ENCODE measurements at regions not wholly inside any gene's neighbourhood (a gene's known extent, or its start where the extent isn't known, plus 50 kb on each side); places are given as distances from the start of the nearest gene placed in this dataset.
"Not testable (repeated sequence)": the region's sequence is repeated elsewhere in the genome, so short reads cannot be mapped to it uniquely, and the experiment has no call there.

DNA sequence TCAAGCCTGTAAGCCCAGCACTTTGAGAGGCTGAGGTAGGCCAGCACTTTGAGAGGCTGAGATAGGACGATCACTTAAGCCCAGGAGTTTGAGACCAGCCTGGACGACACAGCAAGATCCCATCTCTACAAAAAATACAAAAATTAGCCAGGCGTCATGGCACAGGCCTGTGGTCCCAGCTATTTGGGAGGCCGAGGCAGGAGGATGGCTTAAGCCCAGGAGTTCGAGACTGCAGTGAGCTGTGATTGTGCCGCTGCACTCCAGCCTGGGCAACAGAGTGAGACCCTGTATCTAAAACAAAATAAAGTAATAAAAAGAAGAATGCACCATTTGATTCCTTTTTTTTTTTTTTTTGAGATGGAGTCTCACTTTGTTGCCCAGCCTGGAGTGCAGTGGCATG is 76.4 kb upstream of the NCOR2 start:
- TF ChIP-seq POLR2AphosphoS5, GABPA (IDR thresholded peaks at IDR 0.05; ENCODE audit: low read depth): not testable (repeated sequence)
- TF ChIP-seq, protein P1, sequence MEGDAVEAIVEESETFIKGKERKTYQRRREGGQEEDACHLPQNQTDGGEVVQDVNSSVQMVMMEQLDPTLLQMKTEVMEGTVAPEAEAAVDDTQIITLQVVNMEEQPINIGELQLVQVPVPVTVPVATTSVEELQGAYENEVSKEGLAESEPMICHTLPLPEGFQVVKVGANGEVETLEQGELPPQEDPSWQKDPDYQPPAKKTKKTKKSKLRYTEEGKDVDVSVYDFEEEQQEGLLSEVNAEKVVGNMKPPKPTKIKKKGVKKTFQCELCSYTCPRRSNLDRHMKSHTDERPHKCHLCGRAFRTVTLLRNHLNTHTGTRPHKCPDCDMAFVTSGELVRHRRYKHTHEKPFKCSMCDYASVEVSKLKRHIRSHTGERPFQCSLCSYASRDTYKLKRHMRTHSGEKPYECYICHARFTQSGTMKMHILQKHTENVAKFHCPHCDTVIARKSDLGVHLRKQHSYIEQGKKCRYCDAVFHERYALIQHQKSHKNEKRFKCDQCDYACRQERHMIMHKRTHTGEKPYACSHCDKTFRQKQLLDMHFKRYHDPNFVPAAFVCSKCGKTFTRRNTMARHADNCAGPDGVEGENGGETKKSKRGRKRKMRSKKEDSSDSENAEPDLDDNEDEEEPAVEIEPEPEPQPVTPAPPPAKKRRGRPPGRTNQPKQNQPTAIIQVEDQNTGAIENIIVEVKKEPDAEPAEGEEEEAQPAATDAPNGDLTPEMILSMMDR (IDR thresholded peaks at IDR 0.05; ENCODE audit: insufficient read depth, low read length) = not testable (repeated sequence)
